H1 (cell line): ENCODE measurements at regions not wholly inside any gene's neighbourhood (a gene's known extent, or its start where the extent isn't known, plus 50 kb on each side); places are given as distances from the start of the nearest gene placed in this dataset.

Experiments used
- CTCF ChIA-PET: fragments of 300-600 bp; sonication (Branson Sonifier 250); formaldehyde crosslinking; loops from one replicate; lab custom pipeline; 2021; ENCODE audit not compliant: partially characterized antibody; lab: Charles Lee
- POLR2A ChIA-PET: fragments of 300-600 bp; sonication (Branson Sonifier 250); formaldehyde crosslinking; loops from one replicate; lab custom pipeline; 2021; ENCODE audit warnings: inconsistent platforms; ENCODE audit not compliant: partially characterized antibody; lab: Charles Lee
- DNase-seq, 2 experiments: peaks; one replicate each; pipeline versions ENCODE4 v3.0.0 to v3.0.0-alpha.2; 2010 to 2022; ENCODE audit warnings: low spot score in 2 of 2, low read depth in 1 of 2, mixed read lengths in 1 of 2
- FAIRE-seq: peaks from 2 replicates; lab custom pipeline; 2011; peaks lifted over from hg19 to GRCh38; lab: Jason Lieb, UNC
- H2AFZ ChIP-seq: 2 replicates; pipeline ENCODE4 v1.8.1; 2012; ENCODE audit warnings: low read length, inconsistent platforms
- H2AK5ac ChIP-seq: 2 replicates; pipeline ENCODE4 v1.6.1; 2013; ENCODE audit warnings: low read depth, low read length
- H2BK120ac ChIP-seq: replicated peaks from 2 replicates; pipeline ENCODE3; 2013; ENCODE audit warnings: low read depth, low read length, inconsistent platforms
- H2BK12ac ChIP-seq: 2 replicates; pipeline ENCODE4 v1.6.1; 2013; ENCODE audit warnings: low read depth, low read length
- H2BK15ac ChIP-seq: 2 replicates; pipeline ENCODE4 v1.6.1; 2013; ENCODE audit warnings: low read length
- H2BK20ac ChIP-seq: 2 replicates; pipeline ENCODE4 v1.6.1; 2013; ENCODE audit warnings: low read length
- H2BK5ac ChIP-seq: 2 replicates; pipeline ENCODE4 v1.6.1; 2013; ENCODE audit warnings: low read depth, low read length
- H3K14ac ChIP-seq: 2 replicates; pipeline ENCODE4 v1.6.1; 2013; ENCODE audit warnings: inconsistent platforms; ENCODE audit not compliant: insufficient read length
- H3K18ac ChIP-seq: 2 replicates; pipeline ENCODE4 v1.6.1; 2013; ENCODE audit warnings: low read length; ENCODE audit errors: extremely low read depth
- H3K23ac ChIP-seq: 2 replicates; pipeline ENCODE4 v1.6.1; 2013; ENCODE audit warnings: inconsistent platforms; ENCODE audit not compliant: insufficient read length
- H3K23me2 ChIP-seq: 2 replicates; pipeline ENCODE4 v1.6.1; 2013; ENCODE audit warnings: low read depth, low read length
- H3K27ac ChIP-seq: 2 replicates; pipeline ENCODE4 v1.6.1; 2011; ENCODE audit warnings: low read depth, low read length, inconsistent platforms
- H3K27me3 ChIP-seq, 4 experiments: replicated peaks in 1 of 4; 1 replicate in 1 of 4; 2 replicates in 3 of 4; pipeline versions ENCODE4 v1.6.1 to v1.8.1; 2011 to 2013; ENCODE audit warnings: low read length in 3 of 4, mild to moderate bottlenecking in 3 of 4, inconsistent platforms in 2 of 4, mixed read lengths in 2 of 4, moderate library complexity in 1 of 4; ENCODE audit not compliant: control insufficient read depth in 3 of 4, insufficient read depth in 3 of 4; ENCODE audit errors: extremely low read depth in 1 of 4
- H3K36me3 ChIP-seq, 4 experiments: 2 replicates each; pipeline versions ENCODE4 v1.6.1 to v1.8.1; 2011 to 2013; ENCODE audit warnings: mild to moderate bottlenecking in 4 of 4, low read length in 3 of 4, moderate library complexity in 2 of 4, control low read depth in 1 of 4, inconsistent platforms in 1 of 4; ENCODE audit not compliant: insufficient read depth in 4 of 4, control insufficient read depth in 2 of 4
- H3K4ac ChIP-seq: replicated peaks from 2 replicates; pipeline ENCODE3; 2013; ENCODE audit warnings: low read length, low read depth, mixed read lengths, inconsistent platforms; ENCODE audit not compliant: insufficient read length
- H3K4me1 ChIP-seq, 4 experiments: replicated peaks in 1 of 4; 1 replicate in 1 of 4; 2 replicates in 3 of 4; pipeline versions ENCODE4 v1.6.1 to v1.8.1; 2011 to 2013; ENCODE audit warnings: low read length in 3 of 4, inconsistent platforms in 2 of 4, mixed read lengths in 1 of 4; ENCODE audit not compliant: insufficient read depth in 4 of 4, control insufficient read depth in 3 of 4
- H3K4me2 ChIP-seq, 2 experiments: 2 replicates each; pipeline versions ENCODE4 v1.6.1 to v1.8.1; 2011 to 2013; ENCODE audit warnings: low read depth in 2 of 2, low read length in 2 of 2, control low read depth in 1 of 2, inconsistent platforms in 1 of 2, mild to moderate bottlenecking in 1 of 2; ENCODE audit not compliant: insufficient read depth in 1 of 2
- H3K4me3 ChIP-seq, 4 experiments: fragments of 200-600, 300-600 bp in 1 of 4; sonication (generic), shearing (Covaris generic), sonication (Bioruptor Twin) in 1 of 4; 2 replicates each; pipeline versions ENCODE4 v1.5.1 to v1.8.1; 2011 to 2016; ENCODE audit warnings: low read length in 4 of 4, low read depth in 3 of 4, control low read depth in 2 of 4, inconsistent platforms in 2 of 4, mild to moderate bottlenecking in 2 of 4, mixed read lengths in 1 of 4, moderate library complexity in 1 of 4; ENCODE audit not compliant: insufficient read depth in 2 of 4; ENCODE audit errors: extremely low read depth in 1 of 4
- H3K56ac ChIP-seq: replicated peaks from 2 replicates; pipeline ENCODE3; 2013; ENCODE audit warnings: low read depth, mild to moderate bottlenecking, mixed read lengths, low read length, inconsistent platforms; ENCODE audit not compliant: insufficient read length
- H3K79me1 ChIP-seq: 2 replicates; pipeline ENCODE4 v1.6.1; 2013; ENCODE audit warnings: low read depth, low read length, control low read depth
- H3K79me2 ChIP-seq, 2 experiments: 2 replicates each; pipeline versions ENCODE4 v1.6.1 to v1.8.1; 2012 to 2013; ENCODE audit warnings: low read length in 2 of 2, mild to moderate bottlenecking in 2 of 2, inconsistent platforms in 1 of 2; ENCODE audit not compliant: insufficient read depth in 2 of 2, control insufficient read depth in 1 of 2
- H3K9ac ChIP-seq, 4 experiments: replicated peaks in 1 of 4; 1 replicate in 1 of 4; 2 replicates in 3 of 4; pipeline versions ENCODE4 v1.6.1 to v1.8.1; 2011 to 2013; ENCODE audit warnings: low read depth in 3 of 4, low read length in 3 of 4, control low read depth in 2 of 4, mild to moderate bottlenecking in 2 of 4, moderate library complexity in 2 of 4, inconsistent platforms in 1 of 4; ENCODE audit errors: extremely low read depth in 1 of 4
- H3K9me3 ChIP-seq, 2 experiments: 2 replicates each; pipeline versions ENCODE4 v1.6.1 to v1.8.1; 2012 to 2013; ENCODE audit warnings: mild to moderate bottlenecking in 2 of 2, moderate library complexity in 2 of 2, control low read depth in 1 of 2, inconsistent platforms in 1 of 2, low read depth in 1 of 2, low read length in 1 of 2, mixed read lengths in 1 of 2; ENCODE audit not compliant: insufficient read depth in 2 of 2
- H4K20me1 ChIP-seq, 2 experiments: replicated peaks in 1 of 2; 2 replicates each; pipeline versions ENCODE3 to v1.8.1; 2011 to 2013; ENCODE audit warnings: inconsistent platforms in 2 of 2, low read length in 2 of 2, mild to moderate bottlenecking in 1 of 2; ENCODE audit not compliant: insufficient read depth in 2 of 2, control insufficient read depth in 1 of 2
- H4K5ac ChIP-seq: 2 replicates; pipeline ENCODE4 v1.6.1; 2013; ENCODE audit warnings: low read length, low read depth, mixed read lengths, inconsistent platforms; ENCODE audit not compliant: insufficient read length
- H4K8ac ChIP-seq: 2 replicates; pipeline ENCODE4 v1.8.0; 2013; ENCODE audit warnings: mild to moderate bottlenecking, moderate library complexity, low read length, inconsistent platforms; ENCODE audit not compliant: insufficient read depth; ENCODE audit errors: extremely low read depth
- H4K91ac ChIP-seq: replicated peaks from 2 replicates; pipeline ENCODE3; 2013; ENCODE audit warnings: low read length, mixed read lengths, inconsistent platforms; ENCODE audit not compliant: insufficient read length
- ATF3 ChIP-seq: IDR thresholded peaks from 2 replicates; pipeline ENCODE4 v1.6.1; 2011; ENCODE audit warnings: low read depth, mild to moderate bottlenecking, low read length; ENCODE audit not compliant: insufficient read depth
- RFX5 ChIP-seq: IDR thresholded peaks from 2 replicates; pipeline ENCODE4 v1.6.1; 2011; ENCODE audit warnings: low read depth, low read length, improper control_type of control experiment, borderline replicate concordance
- WGBS, 2 experiments: shearing (Covaris generic) in 1 of 2; methylation state at CpG; one replicate each; pipeline versions ENCODE4 v1.1.6 to v1.1.7; 2013 to 2015; ENCODE audit warnings: low lambda C conversion rate in 2 of 2, mixed read lengths in 2 of 2, inconsistent platforms in 1 of 2, low coverage in 1 of 2, missing lambda C conversion rate in 1 of 2; ENCODE audit not compliant: insufficient replicate concordance in 2 of 2, insufficient coverage in 1 of 2, insufficient read length in 1 of 2; ENCODE audit errors: extremely low coverage in 1 of 2, missing lambda C conversion rate in 1 of 2; 5-methylcytosine and 5-hydroxymethylcytosine counted together

- no peak overlapping the region for H3K56ac ChIP-seq
- no peak overlapping the region for H3K18ac ChIP-seq
- H3K27ac ChIP-seq: no peak overlapping the region
- H3K14ac ChIP-seq: no peak overlapping the region
- H3K27me3 ChIP-seq: no peaks in the 10 kb centered on the region
- H4K91ac ChIP-seq: no peak overlapping the region
- H2BK12ac ChIP-seq: no peak overlapping the region
- H4K5ac ChIP-seq: no peak overlapping the region
- no peak overlapping the region for H2BK20ac ChIP-seq
- TF ChIP-seq RFX5 (no peak), ATF3 (no peak)
- H3K9me3 ChIP-seq: no peaks in the 10 kb centered on the region; a peak in 1 of 4 replicates
- 93% methylated on average over 2 of the region's 2 CpGs; no CpG with 5 or more reads in 1 of the 2 experiments for WGBS, 2 experiments
- H3K4me3 ChIP-seq: no peak overlapping the region
- H3K4me1 ChIP-seq: no peaks in the 10 kb centered on the region
- H2AFZ ChIP-seq: no peak overlapping the region
- no peak overlapping the region for H3K4ac ChIP-seq
- no peak overlapping the region for H2AK5ac ChIP-seq
- no peak overlapping the region for H4K8ac ChIP-seq
- H2BK15ac ChIP-seq: no peak overlapping the region
- H3K79me2 ChIP-seq: no peaks in the 10 kb centered on the region
- no peaks in the 10 kb centered on the region for H3K79me1 ChIP-seq
- no peaks in the 10 kb centered on the region for H3K36me3 ChIP-seq
- no peak overlapping the region for H3K4me2 ChIP-seq
- no peak overlapping the region for H2BK120ac ChIP-seq
- no peak overlapping the region for H3K23ac ChIP-seq
- no peak for DNase-seq
- H3K9ac ChIP-seq: no peak overlapping the region
- FAIRE-seq: no peak
- H3K23me2 ChIP-seq: no peaks in the 10 kb centered on the region
- no peaks in the 10 kb centered on the region for H4K20me1 ChIP-seq
- no peak overlapping the region for H2BK5ac ChIP-seq
- ChIA-PET CTCF (interaction anchor here (1.0 to 1.7 kb wide), 2 partner anchors 282 to 299 kb away, joined by 3 to 6 read pairs; no protein-coding TSS in a partner anchor), POLR2A (no interaction called here)
These were observed 109.6 kb downstream of the PCDH18 start for GRCh38 chr4:137422666-137423065.
